Neural progenitor cell (in vitro differentiated cells): ENCODE measurements at regions not wholly inside any gene's neighbourhood (a gene's known extent, or its start where the extent isn't known, plus 50 kb on each side); places are given as distances from the start of the nearest gene placed in this dataset.

Source experiments
- DNase-seq: peaks from one replicate; pipeline ENCODE4 v3.0.0-alpha.2; 2016; ENCODE audit warnings: low spot score
- H2AFZ ChIP-seq: fragments of 200-600 bp; sonication (generic); replicated peaks from 2 replicates; pipeline ENCODE4 v1.6.1; 2016; ENCODE audit warnings: antibody characterized with exemption
- H3F3A ChIP-seq: fragments of 200-600 bp; sonication (generic); 2 replicates; pipeline ENCODE4 v1.6.1; 2016; ENCODE audit warnings: antibody characterized with exemption, low read depth
- H3K27ac ChIP-seq: fragments of 200-600 bp; sonication (generic); 2 replicates; pipeline ENCODE4 v1.5.1; 2016; ENCODE audit warnings: mild to moderate bottlenecking
- H3K27me3 ChIP-seq: fragments of 200-600 bp; sonication (generic); 2 replicates; pipeline ENCODE4 v1.6.1; 2016; ENCODE audit warnings: mild to moderate bottlenecking, moderate library complexity
- H3K36me3 ChIP-seq: fragments of 200-600 bp; sonication (generic); 2 replicates; pipeline ENCODE4 v1.5.1; 2016
- H3K4me1 ChIP-seq: fragments of 200-600 bp; sonication (generic); 2 replicates; pipeline ENCODE4 v1.6.1; 2016; ENCODE audit warnings: mixed run types
- H3K4me2 ChIP-seq: fragments of 200-600 bp; sonication (generic); 2 replicates; pipeline ENCODE4 v1.6.1; 2016
- H3K4me3 ChIP-seq: fragments of 200-600 bp; sonication (generic); 2 replicates; pipeline ENCODE4 v1.5.1; 2016
- H3K79me2 ChIP-seq: fragments of 200-600 bp; sonication (generic); 2 replicates; pipeline ENCODE4 v1.6.1; 2016; ENCODE audit warnings: low read depth
- H3K9ac ChIP-seq: fragments of 200-600 bp; sonication (generic); 2 replicates; pipeline ENCODE4 v1.6.1; 2016
- H3K9me3 ChIP-seq: fragments of 200-600 bp; sonication (generic); 2 replicates; pipeline ENCODE4 v1.5.1; 2016; ENCODE audit warnings: low read depth
- H4K20me1 ChIP-seq: fragments of 200-600 bp; sonication (generic); 2 replicates; pipeline ENCODE4 v1.6.1; 2016; ENCODE audit warnings: low read depth
- H3K27ac Mint-ChIP-seq: 3 replicates; pipeline ENCODE4 v1.8.0; 2021; ENCODE audit warnings: mixed read lengths
- H3K27me3 Mint-ChIP-seq: 2 replicates; pipeline ENCODE4 v1.8.0; 2022; ENCODE audit warnings: low read depth, mild to moderate bottlenecking, inconsistent platforms, moderate library complexity, mixed read lengths; ENCODE audit not compliant: insufficient read depth
- H3K36me3 Mint-ChIP-seq: 3 replicates; pipeline ENCODE4 v1.8.0; 2021; ENCODE audit warnings: mixed read lengths
- H3K4me1 Mint-ChIP-seq: 3 replicates; pipeline ENCODE4 v1.8.0; 2021; ENCODE audit warnings: mixed read lengths
- H3K4me3 Mint-ChIP-seq: 3 replicates; pipeline ENCODE4 v1.8.0; 2021; ENCODE audit warnings: mild to moderate bottlenecking, moderate library complexity, mixed read lengths
- H3K9me3 Mint-ChIP-seq: 3 replicates; pipeline ENCODE4 v1.8.0; 2020; ENCODE audit warnings: mixed read lengths
- EZH2 ChIP-seq: fragments of 200-600 bp; sonication (generic); IDR thresholded peaks from 2 replicates; pipeline ENCODE4 v1.6.1; 2017; ENCODE audit warnings: antibody characterized with exemption, mild to moderate bottlenecking, moderate library complexity
- EZH2phosphoT487 ChIP-seq: fragments of 200-600 bp; sonication (generic); IDR thresholded peaks from 2 replicates; pipeline ENCODE4 v1.6.1; 2017; ENCODE audit warnings: antibody characterized with exemption
- TF ChIP-seq, protein P1 (sequence below): fragments of 200-600 bp; sonication (generic); IDR thresholded peaks from 2 replicates; pipeline ENCODE4 v1.5.1; 2017; ENCODE audit warnings: antibody characterized with exemption, mild to moderate bottlenecking

DNA sequence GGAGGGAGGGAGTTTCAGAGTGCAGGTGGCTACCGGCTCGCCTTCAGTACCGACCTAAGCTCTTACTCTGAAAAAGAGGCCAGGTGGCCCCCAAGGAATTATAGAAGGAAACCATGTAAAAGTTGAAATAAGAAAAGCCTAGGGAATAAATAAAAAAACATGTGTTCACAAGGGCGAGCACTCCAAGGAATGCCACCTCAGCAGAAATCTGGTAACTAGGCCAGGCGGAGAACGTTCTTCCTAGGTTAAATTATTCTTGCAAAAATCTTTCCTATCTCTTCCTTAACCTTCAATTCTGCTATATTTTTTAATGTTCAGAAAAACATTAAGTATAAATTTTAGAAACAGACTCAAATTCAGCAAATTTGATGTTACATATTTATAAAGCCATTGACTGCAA is 1260.3 kb upstream of the SLC10A2 start:
- no peak overlapping the region for H3K27ac Mint-ChIP-seq
- H3K79me2 ChIP-seq, result no peaks in the 10 kb centered on the region

DNA sequence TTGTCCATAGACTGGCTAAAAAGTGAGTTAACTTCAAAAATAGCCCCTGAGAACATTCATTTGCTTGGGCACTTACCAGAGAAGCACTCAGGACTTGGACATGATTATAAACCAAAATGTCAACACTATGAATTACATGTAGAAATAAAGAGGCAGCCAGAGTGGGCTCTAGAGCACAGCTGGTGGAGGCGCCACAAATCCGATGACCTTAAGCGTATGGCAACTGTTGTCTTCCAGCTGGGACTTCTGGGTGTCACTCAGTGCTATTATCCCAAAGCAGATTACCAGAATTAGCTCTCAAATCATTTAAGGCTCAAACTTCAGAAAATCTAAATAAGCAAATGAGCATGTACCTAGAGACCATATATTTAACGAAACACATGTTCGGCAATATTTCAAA is 1255.5 kb upstream of the SLC10A2 start:
- no peak overlapping the region for H3K9ac ChIP-seq
- TF ChIP-seq, protein P1, sequence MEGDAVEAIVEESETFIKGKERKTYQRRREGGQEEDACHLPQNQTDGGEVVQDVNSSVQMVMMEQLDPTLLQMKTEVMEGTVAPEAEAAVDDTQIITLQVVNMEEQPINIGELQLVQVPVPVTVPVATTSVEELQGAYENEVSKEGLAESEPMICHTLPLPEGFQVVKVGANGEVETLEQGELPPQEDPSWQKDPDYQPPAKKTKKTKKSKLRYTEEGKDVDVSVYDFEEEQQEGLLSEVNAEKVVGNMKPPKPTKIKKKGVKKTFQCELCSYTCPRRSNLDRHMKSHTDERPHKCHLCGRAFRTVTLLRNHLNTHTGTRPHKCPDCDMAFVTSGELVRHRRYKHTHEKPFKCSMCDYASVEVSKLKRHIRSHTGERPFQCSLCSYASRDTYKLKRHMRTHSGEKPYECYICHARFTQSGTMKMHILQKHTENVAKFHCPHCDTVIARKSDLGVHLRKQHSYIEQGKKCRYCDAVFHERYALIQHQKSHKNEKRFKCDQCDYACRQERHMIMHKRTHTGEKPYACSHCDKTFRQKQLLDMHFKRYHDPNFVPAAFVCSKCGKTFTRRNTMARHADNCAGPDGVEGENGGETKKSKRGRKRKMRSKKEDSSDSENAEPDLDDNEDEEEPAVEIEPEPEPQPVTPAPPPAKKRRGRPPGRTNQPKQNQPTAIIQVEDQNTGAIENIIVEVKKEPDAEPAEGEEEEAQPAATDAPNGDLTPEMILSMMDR, result no peak
- no peak for TF ChIP-seq EZH2
- TF ChIP-seq EZH2phosphoT487, result no peak

More for the DNA sequence above, 1260.3 kb upstream of the SLC10A2 start:
- no peaks in the 10 kb centered on the region for H3K27me3 ChIP-seq
- no peak overlapping the region for H2AFZ ChIP-seq
- H3K4me3 Mint-ChIP-seq, result no peak overlapping the region
- DNase-seq, result no peak
- no peak overlapping the region for H3K4me3 ChIP-seq
- no peaks in the 10 kb centered on the region for H3K36me3 Mint-ChIP-seq
- H3K27me3 Mint-ChIP-seq, result no peaks in the 10 kb centered on the region
- H3K9me3 Mint-ChIP-seq, result peaks cover 5% of the 10 kb centered on the region
- H3K27ac ChIP-seq, result no peak overlapping the region
- H3F3A ChIP-seq, result no peaks in the 10 kb centered on the region
- H3K4me1 ChIP-seq, result no peaks in the 10 kb centered on the region
- H3K9me3 ChIP-seq, result no peaks in the 10 kb centered on the region
- H3K4me1 Mint-ChIP-seq, result no peaks in the 10 kb centered on the region
- H3K9ac ChIP-seq, result no peak overlapping the region
- no peaks in the 10 kb centered on the region for H3K36me3 ChIP-seq
- TF ChIP-seq, protein P1, result no peak
- TF ChIP-seq EZH2 (no peak), EZH2phosphoT487 (no peak)
- no peaks in the 10 kb centered on the region for H4K20me1 ChIP-seq
- H3K4me2 ChIP-seq, result no peak overlapping the region

DNA sequence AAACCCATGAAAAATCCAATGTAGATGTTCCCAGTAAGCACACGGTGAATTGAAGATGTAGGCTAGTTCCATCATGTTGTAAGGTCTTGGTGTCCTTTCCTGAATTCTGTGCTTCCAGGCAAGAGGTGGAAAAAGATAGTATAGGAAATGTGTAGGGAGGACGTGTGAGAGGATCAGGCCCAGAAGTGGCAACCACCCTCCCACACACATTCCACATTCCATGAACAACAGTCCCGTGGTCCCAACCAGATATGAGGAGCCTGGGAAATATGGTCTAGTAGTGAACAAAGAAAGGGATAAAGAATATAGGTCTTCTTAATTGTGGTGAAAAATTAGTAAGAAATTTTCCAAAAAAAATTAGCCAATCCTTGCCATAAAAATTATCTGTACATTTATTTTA is 1254.2 kb upstream of the SLC10A2 start:
- peaks cover 3% of the 10 kb centered on the region for H3K4me1 Mint-ChIP-seq

More for the DNA sequence above, 1255.5 kb upstream of the SLC10A2 start:
- no peaks in the 10 kb centered on the region for H3F3A ChIP-seq
- H3K4me1 Mint-ChIP-seq, result peaks cover 3% of the 10 kb centered on the region
- no peaks in the 10 kb centered on the region for H3K36me3 Mint-ChIP-seq
- no peaks in the 10 kb centered on the region for H3K27me3 ChIP-seq
- no peaks in the 10 kb centered on the region for H3K27me3 Mint-ChIP-seq
- no peak overlapping the region for H3K27ac Mint-ChIP-seq
- no peak for DNase-seq
- H3K36me3 ChIP-seq, result no peaks in the 10 kb centered on the region
- no peaks in the 10 kb centered on the region for H3K79me2 ChIP-seq
- H3K4me3 ChIP-seq, result no peak overlapping the region
- no peak overlapping the region for H3K4me2 ChIP-seq
- no peak overlapping the region for H3K4me3 Mint-ChIP-seq
- H3K9me3 ChIP-seq, result no peaks in the 10 kb centered on the region
- no peak overlapping the region for H3K27ac ChIP-seq
- H2AFZ ChIP-seq, result no peak overlapping the region
- H4K20me1 ChIP-seq, result no peaks in the 10 kb centered on the region
- H3K9me3 Mint-ChIP-seq, result no peaks in the 10 kb centered on the region
- H3K4me1 ChIP-seq, result no peaks in the 10 kb centered on the region

More for the DNA sequence above, 1254.2 kb upstream of the SLC10A2 start:
- Mint-ChIP-seq H3K27me3 (no peaks in the 10 kb centered on the region), H3K4me3 (no peak overlapping the region), H3K27ac (no peak overlapping the region), H3K36me3 (no peaks in the 10 kb centered on the region), H3K9me3 (no peaks in the 10 kb centered on the region)
- no peak overlapping the region for H3K4me2 ChIP-seq
- no peak overlapping the region for H2AFZ ChIP-seq
- no peak overlapping the region for H3K27ac ChIP-seq
- no peaks in the 10 kb centered on the region for H3K4me1 ChIP-seq
- DNase-seq, result no peak
- H3K27me3 ChIP-seq, result no peaks in the 10 kb centered on the region
- H3K9me3 ChIP-seq, result no peaks in the 10 kb centered on the region
- no peak overlapping the region for H3K9ac ChIP-seq
- no peaks in the 10 kb centered on the region for H3K79me2 ChIP-seq
- TF ChIP-seq EZH2phosphoT487, result no peak
- TF ChIP-seq, protein P1, result no peak
- TF ChIP-seq EZH2, result no peak
- H3K4me3 ChIP-seq, result no peak overlapping the region
- no peaks in the 10 kb centered on the region for H3F3A ChIP-seq
- no peaks in the 10 kb centered on the region for H3K36me3 ChIP-seq
- no peaks in the 10 kb centered on the region for H4K20me1 ChIP-seq
